22Rv1 (cell line): ENCODE measurements at regions not wholly inside any gene's neighbourhood (a gene's known extent, or its start where the extent isn't known, plus 50 kb on each side); places are given as distances from the start of the nearest gene placed in this dataset.

Experiments
- CTCF ChIP-seq: fragments of 450-650 bp; IDR thresholded peaks from 2 replicates; pipeline ENCODE4 v1.5.1; 2017; ENCODE audit warnings: mild to moderate bottlenecking
- ZFX ChIP-seq: fragments of 450-650 bp; IDR thresholded peaks from 2 replicates; pipeline ENCODE4 v1.6.1; 2017; ENCODE audit warnings: antibody characterized with exemption, borderline replicate concordance

DNA sequence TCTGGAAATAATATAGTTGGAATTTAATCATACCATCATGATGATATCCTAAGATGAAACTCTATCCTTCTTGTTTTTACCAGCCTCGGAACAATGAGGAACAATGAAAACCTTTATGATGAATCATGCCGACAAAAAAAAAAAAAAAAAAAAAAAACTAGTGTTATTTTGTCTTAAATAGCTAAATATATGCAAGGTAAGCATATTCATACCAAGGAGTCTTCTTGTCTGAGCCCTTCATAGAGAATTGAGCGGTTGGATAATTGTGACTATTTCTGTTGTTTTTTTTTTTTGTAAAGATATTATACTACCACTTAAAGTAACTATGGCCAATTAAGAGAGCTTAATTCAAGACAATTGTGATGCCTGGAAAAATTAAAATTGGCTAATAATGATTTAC, 244.0 kb upstream of the PCDH9 start:
- TF ChIP-seq CTCF (no peak), ZFX (no peak)
